Iris pigment epithelial cell (primary cell): ENCODE measurements at regions not wholly inside any gene's neighbourhood (a gene's known extent, or its start where the extent isn't known, plus 50 kb on each side); places are given as distances from the start of the nearest gene placed in this dataset.
A peak's percentile ranks its signal among the peaks of the same experiment; 100 is the strongest.

Experiments
- DNase-seq: peaks from one replicate; pipeline ENCODE4 v3.0.0-alpha.2; 2011; ENCODE audit warnings: low read depth

- DNase-seq, result no peak
Measured at GRCh38 chr5:99721506-99721905, 792.7 kb upstream of the CHD1 start.

- no peak for DNase-seq
Measured at GRCh38 chr5:99715921-99716320, 787.1 kb upstream of the CHD1 start.

- DNase-seq, result no peak
Measured at GRCh38 chr5:99706160-99706559, 777.4 kb upstream of the CHD1 start.

- DNase-seq, result no peak
Measured at GRCh38 chr5:99702565-99702964, 773.8 kb upstream of the CHD1 start.

- DNase-seq, result no peak
Measured at GRCh38 chr5:99694884-99695283, 766.1 kb upstream of the CHD1 start.

GRCh38 chr5:99686538-99686937, 757.7 kb upstream of the CHD1 start:
- no peak for DNase-seq

- DNase-seq, result no peak
Measured at GRCh38 chr5:99675974-99676373, 747.2 kb upstream of the CHD1 start.

- DNase-seq, result no peak
Measured at GRCh38 chr5:99674101-99674500, 745.3 kb upstream of the CHD1 start.

- DNase-seq, result no peak
Measured at GRCh38 chr5:99664972-99665371, 736.2 kb upstream of the CHD1 start.

- DNase-seq, result no peak
Measured at GRCh38 chr5:99651298-99651697, 722.5 kb upstream of the CHD1 start.

GRCh38 chr5:99646011-99646647, 717.3 kb upstream of the CHD1 start:
- no peak for DNase-seq

- DNase-seq, result no peak
Measured at GRCh38 chr5:99644822-99645221, 716.0 kb upstream of the CHD1 start.

GRCh38 chr5:99640646-99641045, 711.8 kb upstream of the CHD1 start:
- no peak for DNase-seq

GRCh38 chr5:99639905-99640304, 711.1 kb upstream of the CHD1 start:
- no peak for DNase-seq

- no peak for DNase-seq
Measured at GRCh38 chr5:99636663-99637062, 707.9 kb upstream of the CHD1 start.

GRCh38 chr5:99621772-99622681, 693.2 kb upstream of the CHD1 start:
- no peak for DNase-seq

GRCh38 chr5:99617335-99617734, 688.5 kb upstream of the CHD1 start:
- DNase-seq, result no peak

- no peak for DNase-seq
Measured at GRCh38 chr5:99614888-99615287, 686.1 kb upstream of the CHD1 start.

- DNase-seq, result no peak
Measured at GRCh38 chr5:99607124-99607523, 678.3 kb upstream of the CHD1 start.

GRCh38 chr5:99605904-99606303, 677.1 kb upstream of the CHD1 start:
- no peak for DNase-seq

GRCh38 chr5:99600952-99601351, 672.1 kb upstream of the CHD1 start:
- DNase-seq, result peak; percentile 15

GRCh38 chr5:99590806-99591205, 662.0 kb upstream of the CHD1 start:
- no peak for DNase-seq

- DNase-seq, result no peak
Measured at GRCh38 chr5:99589424-99589823, 660.6 kb upstream of the CHD1 start.

- no peak for DNase-seq
Measured at GRCh38 chr5:99587983-99588382, 659.2 kb upstream of the CHD1 start.
